Muscle of back (tissue), 3 donors: ENCODE measurements at regions not wholly inside any gene's neighbourhood (a gene's known extent, or its start where the extent isn't known, plus 50 kb on each side); places are given as distances from the start of the nearest gene placed in this dataset.

Experiments used
- DNase-seq, 3 donors: peaks; one replicate each; pipeline versions ENCODE4 v3.0.0 to v3.0.0-alpha.2; 2013

DNA sequence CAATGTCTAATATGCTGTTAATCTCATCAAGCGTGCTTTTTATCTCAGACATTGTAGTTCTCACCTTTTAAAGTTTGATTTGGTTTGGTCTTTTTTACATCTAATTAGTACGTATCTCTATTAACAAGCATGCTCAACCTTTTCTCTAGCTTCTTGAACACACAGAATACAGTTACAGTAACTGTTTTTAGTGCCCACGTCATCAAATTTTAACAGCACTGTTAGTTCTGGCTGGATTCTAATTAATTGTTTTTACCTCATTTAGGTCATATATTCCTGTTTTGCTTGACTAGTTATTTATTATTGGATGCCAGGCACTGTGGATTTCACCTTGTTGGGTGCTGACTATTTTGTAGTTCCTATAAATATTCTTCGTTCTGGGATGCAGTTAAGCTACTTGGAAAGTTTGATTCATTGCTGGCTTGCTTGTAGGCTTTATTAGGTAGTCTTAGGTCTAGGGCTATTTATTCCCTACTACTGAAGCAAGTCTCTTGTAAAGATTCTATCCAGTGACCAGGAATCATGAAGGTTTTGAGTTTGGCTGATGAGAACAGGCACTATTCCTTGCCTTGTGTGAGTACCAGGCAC, 263.0 kb downstream of the ETAA1 start:
- no peak for DNase-seq

- DNase-seq = no peak
Measured at GRCh38 chr2:67660871-67661270, 263.7 kb downstream of the ETAA1 start.

GRCh38 chr2:67662222-67662621, 265.1 kb downstream of the ETAA1 start:
- DNase-seq = no peak

GRCh38 chr2:67663776-67664175, 266.6 kb downstream of the ETAA1 start:
- no peak for DNase-seq

GRCh38 chr2:67666386-67667053, 269.4 kb downstream of the ETAA1 start:
- peak in 2 of 3 donors; percentile 17 to 24 for DNase-seq

- peak in 1 of 3 donors; percentile 24 for DNase-seq
Measured at GRCh38 chr2:67667054-67667908, 270.1 kb downstream of the ETAA1 start.

GRCh38 chr2:67668538-67668937, 271.4 kb downstream of the ETAA1 start:
- DNase-seq = no peak

DNA sequence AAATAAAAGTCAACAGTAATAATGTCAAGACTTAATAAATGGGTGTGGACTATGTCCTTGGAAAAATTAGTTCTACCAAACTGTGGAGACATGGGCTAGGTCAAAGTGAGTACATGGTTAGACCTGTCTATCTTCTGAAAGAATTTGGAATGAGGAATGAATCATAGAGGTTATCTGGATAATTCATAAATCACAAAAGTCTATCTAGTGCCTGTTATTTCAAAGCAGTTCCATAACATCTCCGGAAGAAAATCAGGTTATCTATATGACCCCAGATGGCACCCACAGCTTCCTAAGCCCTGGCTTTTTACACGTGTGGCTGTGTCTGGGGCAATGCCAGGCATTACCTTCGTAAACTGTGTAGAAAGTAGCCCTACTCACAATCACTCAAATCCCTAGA, 272.0 kb downstream of the ETAA1 start:
- no peak for DNase-seq

- DNase-seq = peak in 2 of 3 donors; percentile 31 to 56
Measured at GRCh38 chr2:67669766-67670165, 272.6 kb downstream of the ETAA1 start.

DNA sequence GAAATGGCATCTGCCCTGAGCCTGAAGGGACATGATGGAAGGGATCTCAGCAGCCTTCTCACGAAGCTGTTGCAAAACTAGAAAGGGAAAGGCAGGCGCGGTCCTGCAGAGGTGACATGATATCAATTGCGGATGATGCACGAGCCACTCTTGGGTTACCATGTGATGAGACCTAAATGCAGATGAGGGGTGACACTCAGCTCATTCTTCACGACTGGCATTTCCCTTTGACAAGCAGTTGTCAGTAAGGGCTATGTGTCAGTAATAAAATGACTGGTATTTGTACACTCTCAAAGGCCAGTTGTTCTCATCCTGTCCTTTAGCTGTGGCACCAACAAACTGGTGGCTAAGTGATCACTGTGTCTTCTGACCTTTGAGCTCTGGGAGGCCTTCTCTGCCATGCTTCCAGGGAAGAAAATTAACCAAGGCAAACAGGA, 273.6 kb downstream of the ETAA1 start:
- DNase-seq = peak in 2 of 3 donors; percentile 15 to 45

- DNase-seq = no peak
Measured at GRCh38 chr2:67671464-67672450, 274.6 kb downstream of the ETAA1 start.

DNA sequence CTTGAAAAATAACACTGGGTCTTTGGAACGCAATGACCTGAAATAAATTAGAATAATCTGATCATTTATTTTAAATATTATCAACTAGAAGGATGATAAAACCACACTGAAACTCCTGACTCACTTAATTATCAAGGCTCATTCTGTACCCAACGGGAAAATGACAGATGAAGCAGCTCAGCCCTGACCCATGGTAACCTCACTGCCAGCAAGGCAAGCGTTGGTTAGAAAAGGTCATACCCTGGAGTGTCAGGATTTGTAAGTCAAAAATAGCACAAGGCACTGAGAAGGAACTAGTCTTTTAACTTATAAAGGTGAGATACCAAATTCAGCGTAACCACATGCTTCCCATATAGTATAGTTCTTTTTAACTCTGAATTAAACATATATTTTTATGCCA, 277.5 kb downstream of the ETAA1 start:
- DNase-seq = no peak

- no peak for DNase-seq
Measured at GRCh38 chr2:67684991-67685390, 287.9 kb downstream of the ETAA1 start.

DNA sequence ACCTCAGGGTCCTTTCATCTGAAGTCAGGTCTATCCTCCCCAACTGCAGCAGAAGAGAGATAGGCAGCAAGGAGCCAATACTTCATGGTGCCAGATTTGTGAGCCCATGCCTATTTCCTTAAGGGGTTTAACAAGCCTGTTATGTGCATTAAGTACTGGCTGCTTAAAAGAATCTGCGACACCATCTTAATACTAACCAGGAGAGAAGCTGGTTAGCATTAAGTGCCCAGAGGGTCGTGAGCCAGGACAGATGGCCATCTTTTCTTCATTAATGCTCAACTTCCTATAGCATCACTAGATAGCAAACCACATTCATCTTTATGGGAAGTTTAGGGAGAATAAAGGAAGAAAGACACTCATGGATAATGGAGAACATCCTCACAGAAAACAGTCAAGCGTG, 289.1 kb downstream of the ETAA1 start:
- DNase-seq = no peak

DNA sequence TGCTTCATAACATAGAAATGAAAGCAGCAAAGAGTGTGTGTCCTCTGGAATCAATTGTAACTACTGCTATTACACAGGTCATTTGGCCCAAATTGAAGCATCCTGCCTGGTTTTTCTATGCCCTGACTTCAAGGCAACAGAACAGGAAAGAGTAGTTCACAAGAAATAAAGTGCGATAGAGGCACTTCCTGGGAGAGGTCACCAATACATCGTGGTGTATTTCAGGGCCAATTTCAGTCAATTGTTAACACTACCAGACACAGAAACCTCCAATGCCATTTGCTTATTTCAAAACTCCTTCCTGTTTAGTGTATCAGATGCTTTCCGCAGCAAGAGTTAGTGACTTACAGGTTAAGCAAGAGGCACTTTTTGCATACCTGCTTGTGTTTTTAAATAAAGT, 292.1 kb downstream of the ETAA1 start:
- DNase-seq = no peak

GRCh38 chr2:67689651-67690050, 292.5 kb downstream of the ETAA1 start:
- no peak for DNase-seq

DNA sequence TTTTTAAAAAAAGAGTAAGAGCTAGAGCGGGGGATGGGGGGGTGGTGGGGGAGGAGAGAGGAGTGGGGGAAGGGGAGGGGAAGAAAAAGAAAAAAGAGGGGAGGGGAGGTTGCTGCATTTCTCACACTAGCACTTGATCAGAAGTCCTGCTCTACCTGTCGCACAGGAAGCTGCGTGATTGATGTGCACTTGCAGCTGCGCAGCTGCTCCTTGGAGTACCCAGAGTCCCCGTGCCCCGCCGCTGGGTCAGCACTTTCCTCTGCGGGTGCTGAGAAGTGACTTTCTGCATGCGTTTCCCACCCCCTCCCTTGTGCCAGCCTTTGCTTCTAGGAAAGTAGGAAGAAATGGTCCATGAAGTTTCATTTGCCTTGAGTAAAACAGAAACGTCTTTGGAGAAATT, 297.3 kb downstream of the ETAA1 start:
- peak in 1 of 3 donors; percentile 19 for DNase-seq

- DNase-seq = peak in 1 of 3 donors; percentile 35
Measured at GRCh38 chr2:67701011-67701410, 303.9 kb downstream of the ETAA1 start.

DNA sequence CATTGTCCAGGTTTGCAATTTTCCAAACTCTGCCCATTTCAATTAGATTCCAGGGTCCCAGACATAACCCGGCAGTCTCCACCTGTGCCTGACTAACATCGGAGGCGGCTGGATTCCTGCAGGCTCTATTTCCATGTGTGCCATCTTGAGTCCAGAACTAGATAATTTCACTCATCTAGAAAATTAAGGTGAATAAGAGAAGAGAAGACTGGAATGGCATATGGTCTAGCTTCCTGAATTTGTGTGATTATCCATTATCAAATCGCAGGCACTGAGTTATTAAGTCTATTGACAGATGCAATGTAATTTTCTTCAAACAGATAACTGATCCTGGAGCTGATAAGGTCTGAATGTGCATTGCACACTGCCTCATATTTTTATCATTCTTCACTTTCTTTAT, 305.2 kb downstream of the ETAA1 start:
- no peak for DNase-seq

DNA sequence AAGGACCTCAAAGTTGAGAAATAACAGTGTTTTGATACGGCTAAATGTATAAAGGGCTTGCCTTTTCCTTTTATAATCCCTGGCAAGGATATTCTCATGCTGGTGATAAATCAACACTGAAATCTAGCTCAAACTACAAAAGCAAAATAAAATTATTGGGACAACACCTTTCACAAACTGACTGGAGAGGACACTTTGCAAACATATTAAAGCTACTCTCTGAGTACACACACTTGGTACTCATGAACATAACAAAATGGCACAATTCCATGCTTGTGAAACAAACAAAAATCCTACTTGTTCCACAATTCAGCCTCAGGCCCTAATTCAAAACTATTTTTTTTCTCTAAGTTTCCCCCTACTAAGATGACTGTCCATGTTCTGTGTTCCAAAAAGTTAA, 305.8 kb downstream of the ETAA1 start:
- DNase-seq = no peak

- DNase-seq = no peak
Measured at GRCh38 chr2:67706082-67706481, 308.9 kb downstream of the ETAA1 start.

DNA sequence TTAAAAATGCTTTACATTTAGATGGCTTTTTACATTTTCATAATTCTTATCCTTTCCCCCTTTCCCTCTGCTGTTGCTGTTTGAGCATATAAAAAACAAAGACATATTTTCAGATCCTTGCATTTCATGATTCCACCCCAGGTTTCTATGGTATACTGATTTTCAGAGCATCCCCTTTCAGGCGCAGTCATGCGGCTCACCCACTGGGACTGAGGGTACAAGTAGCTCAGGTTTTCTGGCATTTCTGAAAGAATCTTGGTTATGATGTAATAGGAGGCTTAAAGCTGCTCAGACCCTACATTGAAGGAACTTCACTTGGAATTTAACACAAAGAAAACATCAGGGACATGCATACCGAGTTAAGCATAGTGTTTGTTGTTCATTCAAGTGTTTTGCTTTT, 310.8 kb downstream of the ETAA1 start:
- DNase-seq = no peak
